Loucy (cell line): ENCODE measurements at regions not wholly inside any gene's neighbourhood (a gene's known extent, or its start where the extent isn't known, plus 50 kb on each side); places are given as distances from the start of the nearest gene placed in this dataset.

Experiments
- EZH2phosphoT487 ChIP-seq: fragments of 200-600 bp; IDR thresholded peaks from 2 replicates; pipeline ENCODE4 v1.6.1; 2018; ENCODE audit warnings: antibody characterized with exemption, mild to moderate bottlenecking, moderate library complexity, borderline replicate concordance
- TF ChIP-seq, protein P1 (sequence below): fragments of 200-600 bp; sonication (generic); conservative IDR thresholded peaks from 2 replicates; pipeline ENCODE4 v1.5.1; 2014; ENCODE audit warnings: mild to moderate bottlenecking, antibody characterized with exemption, low read length

DNA sequence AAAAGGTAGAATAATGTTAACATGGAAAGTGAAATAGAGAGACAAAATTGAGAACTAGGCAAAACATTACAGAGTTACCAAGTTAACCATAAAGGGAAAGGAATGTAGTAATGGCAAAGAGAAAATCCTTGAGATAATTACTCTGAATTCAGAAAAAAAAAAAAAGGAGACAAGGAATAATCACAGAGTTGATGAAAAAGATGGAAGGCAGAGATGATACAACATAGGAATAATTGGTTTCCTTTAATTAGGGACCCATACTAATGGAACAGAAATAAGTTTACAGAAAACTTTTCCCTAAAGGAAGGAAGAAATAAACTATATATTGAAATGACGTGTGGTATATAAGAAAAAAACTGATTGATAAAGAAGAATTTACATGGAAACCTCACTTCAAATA lies 254.1 kb upstream of the FBXL7 start:
- TF ChIP-seq, protein P1, sequence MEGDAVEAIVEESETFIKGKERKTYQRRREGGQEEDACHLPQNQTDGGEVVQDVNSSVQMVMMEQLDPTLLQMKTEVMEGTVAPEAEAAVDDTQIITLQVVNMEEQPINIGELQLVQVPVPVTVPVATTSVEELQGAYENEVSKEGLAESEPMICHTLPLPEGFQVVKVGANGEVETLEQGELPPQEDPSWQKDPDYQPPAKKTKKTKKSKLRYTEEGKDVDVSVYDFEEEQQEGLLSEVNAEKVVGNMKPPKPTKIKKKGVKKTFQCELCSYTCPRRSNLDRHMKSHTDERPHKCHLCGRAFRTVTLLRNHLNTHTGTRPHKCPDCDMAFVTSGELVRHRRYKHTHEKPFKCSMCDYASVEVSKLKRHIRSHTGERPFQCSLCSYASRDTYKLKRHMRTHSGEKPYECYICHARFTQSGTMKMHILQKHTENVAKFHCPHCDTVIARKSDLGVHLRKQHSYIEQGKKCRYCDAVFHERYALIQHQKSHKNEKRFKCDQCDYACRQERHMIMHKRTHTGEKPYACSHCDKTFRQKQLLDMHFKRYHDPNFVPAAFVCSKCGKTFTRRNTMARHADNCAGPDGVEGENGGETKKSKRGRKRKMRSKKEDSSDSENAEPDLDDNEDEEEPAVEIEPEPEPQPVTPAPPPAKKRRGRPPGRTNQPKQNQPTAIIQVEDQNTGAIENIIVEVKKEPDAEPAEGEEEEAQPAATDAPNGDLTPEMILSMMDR: no peak
- no peak for TF ChIP-seq EZH2phosphoT487
